Vagina (tissue), 2 donors: ENCODE measurements at regions not wholly inside any gene's neighbourhood (a gene's known extent, or its start where the extent isn't known, plus 50 kb on each side); places are given as distances from the start of the nearest gene placed in this dataset.

Source experiments
- POLR2A ChIP-seq, 2 donors: fragments of 450-650 bp; IDR thresholded peaks; one replicate each; pipeline ENCODE4 v1.6.1; 2017; ENCODE audit warnings: antibody characterized with exemption in 2 of 2, mild to moderate bottlenecking in 2 of 2, moderate library complexity in 2 of 2
- TF ChIP-seq, protein P1 (sequence below), 3 experiments: fragments of 450-650 bp in 2 of 3; fragments of 200-600 bp in 1 of 3; sonication (generic) in 1 of 3; IDR thresholded peaks; one replicate each; pipeline ENCODE4 v1.5.1; 2017 to 2019; ENCODE audit warnings: antibody characterized with exemption in 3 of 3, mild to moderate bottlenecking in 2 of 3, moderate library complexity in 2 of 3

DNA sequence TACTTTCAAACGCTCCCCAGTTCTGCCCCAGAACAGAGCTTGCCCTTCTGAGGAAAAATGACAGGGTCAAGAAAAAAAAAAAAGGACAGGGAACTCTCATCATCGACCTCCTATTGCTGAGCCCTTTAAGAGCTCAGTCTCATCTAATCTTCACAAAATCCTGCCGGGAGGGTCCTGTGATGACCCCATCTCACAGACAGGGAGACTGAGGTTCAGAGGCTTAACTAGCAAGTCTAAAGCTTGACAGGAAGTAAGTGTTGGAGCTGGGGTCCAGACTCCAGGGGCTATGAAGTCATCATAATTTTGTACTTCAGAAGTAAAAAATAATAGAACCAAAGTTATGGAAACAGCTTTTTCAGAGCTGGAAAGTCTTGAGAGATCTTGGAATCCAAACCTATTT, 171.1 kb upstream of the MYCN start:
- no peak for TF ChIP-seq POLR2A (IDR thresholded peaks at IDR 0.05)
- TF ChIP-seq, protein P1, sequence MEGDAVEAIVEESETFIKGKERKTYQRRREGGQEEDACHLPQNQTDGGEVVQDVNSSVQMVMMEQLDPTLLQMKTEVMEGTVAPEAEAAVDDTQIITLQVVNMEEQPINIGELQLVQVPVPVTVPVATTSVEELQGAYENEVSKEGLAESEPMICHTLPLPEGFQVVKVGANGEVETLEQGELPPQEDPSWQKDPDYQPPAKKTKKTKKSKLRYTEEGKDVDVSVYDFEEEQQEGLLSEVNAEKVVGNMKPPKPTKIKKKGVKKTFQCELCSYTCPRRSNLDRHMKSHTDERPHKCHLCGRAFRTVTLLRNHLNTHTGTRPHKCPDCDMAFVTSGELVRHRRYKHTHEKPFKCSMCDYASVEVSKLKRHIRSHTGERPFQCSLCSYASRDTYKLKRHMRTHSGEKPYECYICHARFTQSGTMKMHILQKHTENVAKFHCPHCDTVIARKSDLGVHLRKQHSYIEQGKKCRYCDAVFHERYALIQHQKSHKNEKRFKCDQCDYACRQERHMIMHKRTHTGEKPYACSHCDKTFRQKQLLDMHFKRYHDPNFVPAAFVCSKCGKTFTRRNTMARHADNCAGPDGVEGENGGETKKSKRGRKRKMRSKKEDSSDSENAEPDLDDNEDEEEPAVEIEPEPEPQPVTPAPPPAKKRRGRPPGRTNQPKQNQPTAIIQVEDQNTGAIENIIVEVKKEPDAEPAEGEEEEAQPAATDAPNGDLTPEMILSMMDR (IDR thresholded peaks at IDR 0.05) = no peak
